ENCODE measurements at regions not wholly inside any gene's neighbourhood (a gene's known extent, or its start where the extent isn't known, plus 50 kb on each side); places are given as distances from the start of the nearest gene placed in this dataset.

GRCh38 chr20:11982289-11982954 lies 64.7 kb downstream of the BTBD3 start:
- TF ChIP-seq POLR2A (IDR thresholded peaks at IDR 0.05) (no peak), POLR2AphosphoS5 (IDR thresholded peaks at IDR 0.05) (no peak), CTCF (IDR thresholded peaks at IDR 0.05) (no peak)

DNA sequence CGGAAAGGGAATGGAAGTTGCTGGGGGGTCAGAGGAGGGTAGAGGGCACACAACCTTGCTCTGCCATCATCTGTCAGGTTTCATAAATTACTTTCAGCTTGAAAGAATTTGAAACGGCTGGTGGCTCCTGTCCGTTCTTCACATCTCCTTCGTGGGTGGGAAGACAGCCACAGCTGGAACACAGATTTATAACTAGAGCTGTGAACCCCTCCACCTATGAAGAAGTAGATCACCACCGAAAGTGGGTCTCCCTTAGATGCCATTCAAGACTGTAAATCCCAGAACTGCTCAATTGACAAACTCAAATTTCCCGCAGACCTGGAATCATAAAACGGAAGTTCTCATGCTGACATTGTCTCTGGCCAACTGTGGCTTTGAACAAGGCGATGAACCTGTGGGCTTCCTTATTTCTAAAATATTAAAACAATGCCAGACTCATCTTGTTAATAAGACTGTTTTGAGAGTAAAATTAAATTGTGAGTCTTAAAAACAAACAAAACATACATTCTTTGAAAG lies 65.3 kb downstream of the BTBD3 start:
- intact Hi-C loops (cut with DNase I; ENCODE audit: low total_unique reads): no loop called here
- Histone ChIP-seq H3K4me3 (no peak overlapping the region), H3K27ac (no peak overlapping the region), H3K36me3 (no peaks in the 10 kb centered on the region), H3K9me3 (no peaks in the 10 kb centered on the region), H3K27me3 (no peaks in the 10 kb centered on the region), H3K4me1 (no peaks in the 10 kb centered on the region)
- no peak for TF ChIP-seq CTCF (IDR thresholded peaks at IDR 0.05)
- no peak for TF ChIP-seq POLR2A (IDR thresholded peaks at IDR 0.05)
- no peak for TF ChIP-seq POLR2AphosphoS5 (IDR thresholded peaks at IDR 0.05)
- no peak for DNase-seq (ENCODE audit: low spot score in 2 of 2)

More at GRCh38 chr20:11982289-11982954, 64.7 kb downstream of the BTBD3 start:
- Histone ChIP-seq H3K4me3 (no peak overlapping the region), H3K9me3 (no peaks in the 10 kb centered on the region), H3K27me3 (no peaks in the 10 kb centered on the region), H3K4me1 (no peaks in the 10 kb centered on the region), H3K27ac (no peak overlapping the region), H3K36me3 (no peaks in the 10 kb centered on the region)
- DNase-seq (ENCODE audit: low spot score in 2 of 2): no peak
- intact Hi-C loops (cut with DNase I; ENCODE audit: low total_unique reads): no loop called here

GRCh38 chr20:11986954-11987353 lies 69.3 kb downstream of the BTBD3 start:
- no peaks in the 10 kb centered on the region for H3K4me1 ChIP-seq
- no peak for TF ChIP-seq POLR2A (IDR thresholded peaks at IDR 0.05)
- no peak for TF ChIP-seq POLR2AphosphoS5 (IDR thresholded peaks at IDR 0.05)
- TF ChIP-seq CTCF (IDR thresholded peaks at IDR 0.05): no peak
- H3K9me3 ChIP-seq: no peaks in the 10 kb centered on the region
- H3K27ac ChIP-seq: no peak overlapping the region
- H3K36me3 ChIP-seq: no peaks in the 10 kb centered on the region
- H3K4me3 ChIP-seq: no peak overlapping the region
- DNase-seq (ENCODE audit: low spot score in 2 of 2): no peak
- intact Hi-C loops (cut with DNase I; ENCODE audit: low total_unique reads): no loop called here
- no peaks in the 10 kb centered on the region for H3K27me3 ChIP-seq

DNA sequence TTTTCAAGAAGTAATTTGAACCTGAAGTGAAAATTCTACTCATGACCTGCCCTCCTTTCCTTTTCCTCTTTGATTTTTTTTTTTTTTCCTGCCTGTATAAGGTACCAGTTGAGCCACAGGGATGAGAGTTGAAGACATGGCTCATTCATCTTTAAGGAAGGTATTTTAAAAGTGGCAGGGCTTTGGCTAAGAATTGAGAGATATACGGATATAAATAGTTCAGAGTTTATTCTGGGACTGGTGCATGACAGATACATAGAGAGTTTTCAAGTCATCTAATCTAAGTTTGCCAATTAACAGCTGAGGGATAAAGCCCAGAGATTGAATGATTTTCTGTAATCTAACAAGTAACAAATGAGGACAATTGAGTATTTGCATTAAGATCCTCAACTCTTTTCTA lies 69.8 kb downstream of the BTBD3 start:
- TF ChIP-seq CTCF (IDR thresholded peaks at IDR 0.05): no peak
- no peak for TF ChIP-seq POLR2AphosphoS5 (IDR thresholded peaks at IDR 0.05)
- TF ChIP-seq POLR2A (IDR thresholded peaks at IDR 0.05): no peak
- no peaks in the 10 kb centered on the region for H3K36me3 ChIP-seq
- H3K4me1 ChIP-seq: no peaks in the 10 kb centered on the region
- no peak overlapping the region for H3K4me3 ChIP-seq
- no peak for DNase-seq (ENCODE audit: low spot score in 2 of 2)
- H3K27ac ChIP-seq: no peak overlapping the region
- H3K9me3 ChIP-seq: no peaks in the 10 kb centered on the region
- intact Hi-C loops (cut with DNase I; ENCODE audit: low total_unique reads): no loop called here
- H3K27me3 ChIP-seq: no peaks in the 10 kb centered on the region

DNA sequence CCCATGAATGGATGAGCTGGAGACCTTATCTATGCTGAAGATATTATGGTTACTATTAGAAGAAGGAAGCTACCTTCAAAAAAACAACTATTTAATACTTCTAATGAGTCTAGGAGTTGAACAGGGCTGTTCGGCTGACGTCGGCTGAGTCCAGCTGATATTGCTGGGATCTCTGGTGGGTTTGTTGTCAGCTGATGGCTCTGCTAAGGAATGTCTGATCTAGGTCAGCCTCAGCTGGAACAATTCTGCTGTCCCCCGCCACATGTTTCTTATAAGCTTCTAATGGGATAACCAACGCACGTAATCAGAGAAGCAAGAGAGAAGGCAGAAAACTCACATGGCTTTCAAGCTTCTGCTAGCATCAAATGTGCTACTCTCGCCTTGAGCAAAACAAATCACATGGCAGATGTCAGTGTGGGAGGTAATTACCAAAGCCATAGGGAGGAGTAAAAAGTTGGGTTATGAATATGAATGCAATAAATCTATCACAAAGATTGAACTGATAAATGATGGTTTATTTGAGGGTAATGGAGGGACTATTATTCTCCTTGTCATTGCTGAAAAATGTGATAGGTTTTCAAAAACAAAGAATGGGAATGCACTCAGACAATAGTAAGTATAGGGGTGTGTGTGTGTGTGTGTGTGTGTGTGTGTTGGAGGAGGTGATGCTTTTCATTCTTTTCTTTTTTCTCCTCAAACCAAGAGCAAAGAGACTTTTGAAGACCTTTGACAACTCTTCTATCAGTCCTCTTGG lies 71.5 kb downstream of the BTBD3 start:
- H3K27me3 ChIP-seq: no peaks in the 10 kb centered on the region
- no peaks in the 10 kb centered on the region for H3K9me3 ChIP-seq
- TF ChIP-seq CTCF (IDR thresholded peaks at IDR 0.05): no peak
- TF ChIP-seq POLR2AphosphoS5 (IDR thresholded peaks at IDR 0.05): no peak
- no peak for TF ChIP-seq POLR2A (IDR thresholded peaks at IDR 0.05)
- no peaks in the 10 kb centered on the region for H3K4me1 ChIP-seq
- no peaks in the 10 kb centered on the region for H3K36me3 ChIP-seq
- DNase-seq (ENCODE audit: low spot score in 2 of 2): no peak
- intact Hi-C loops (cut with DNase I; ENCODE audit: low total_unique reads): no loop called here
- no peak overlapping the region for H3K4me3 ChIP-seq
- H3K27ac ChIP-seq: no peak overlapping the region
